Astrocyte of the hippocampus (primary cell): ENCODE measurements at regions not wholly inside any gene's neighbourhood (a gene's known extent, or its start where the extent isn't known, plus 50 kb on each side); places are given as distances from the start of the nearest gene placed in this dataset.

Source experiments
- DNase-seq: peaks from one replicate; pipeline ENCODE4 v3.0.0; 2011; ENCODE audit warnings: low read depth, low spot score

GRCh38 chr7:67414858-67415257, 418.2 kb downstream of the TYW1 start:
- no peak for DNase-seq

GRCh38 chr7:67422601-67423000, 426.0 kb downstream of the TYW1 start:
- DNase-seq, result no peak

DNA sequence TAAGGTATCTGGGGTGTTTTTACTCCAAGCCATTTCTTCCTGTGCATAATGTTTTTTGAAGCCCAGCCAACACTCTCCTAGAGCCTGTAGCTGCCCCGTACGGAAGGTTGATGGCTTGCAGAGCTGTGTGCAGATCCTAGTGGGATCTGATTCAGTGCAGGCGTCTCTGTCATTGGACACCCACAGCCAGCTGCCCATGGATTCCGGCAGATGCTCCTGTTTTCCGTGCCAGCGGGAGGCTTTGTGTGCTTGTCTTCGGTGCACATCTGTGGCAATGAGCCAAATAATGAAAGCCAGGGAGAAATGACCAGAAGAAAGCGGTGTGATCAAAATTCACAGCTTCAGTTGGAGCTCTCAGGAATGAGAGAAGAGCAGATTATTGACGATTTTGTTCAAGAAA, 426.4 kb downstream of the TYW1 start:
- DNase-seq, result no peak

- DNase-seq, result no peak
Observed at GRCh38 chr7:67426654-67427053, 430.0 kb downstream of the TYW1 start.

GRCh38 chr7:67429735-67430134, 433.1 kb downstream of the TYW1 start:
- no peak for DNase-seq

DNA sequence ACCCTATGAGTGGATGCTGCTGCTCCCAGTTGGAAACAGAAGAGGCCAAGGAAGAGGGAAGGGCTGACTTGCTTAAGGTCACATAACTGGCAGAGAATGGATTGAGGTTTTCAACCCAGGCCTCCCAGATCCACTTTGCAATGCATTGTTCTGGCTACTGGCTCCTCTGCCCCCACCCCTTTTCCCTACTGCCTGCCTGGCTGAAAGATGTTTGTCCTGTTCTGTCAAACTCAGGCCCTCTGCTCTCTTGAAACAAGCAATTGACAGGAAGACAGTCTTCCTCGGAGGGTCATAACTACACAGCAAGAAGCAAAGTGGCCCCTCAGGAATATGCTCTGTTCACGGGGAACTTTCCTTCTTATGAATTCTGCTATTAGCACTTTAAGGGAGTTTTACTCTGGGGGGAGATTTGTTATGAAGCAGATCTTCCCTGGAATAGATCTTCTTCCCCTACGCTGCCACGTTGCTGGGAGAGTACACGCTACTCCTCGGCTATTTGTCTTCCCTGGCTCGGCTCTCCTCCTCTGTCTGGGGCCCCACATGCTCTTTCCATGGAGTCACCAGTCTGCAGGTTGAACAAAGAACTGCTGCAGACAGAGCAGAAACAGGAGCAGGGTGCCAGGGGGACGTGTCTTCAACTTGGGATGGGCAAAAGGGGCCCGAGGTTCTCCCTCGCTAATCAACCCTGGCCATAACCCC, 436.1 kb downstream of the TYW1 start:
- no peak for DNase-seq

GRCh38 chr7:67435894-67436535, 439.4 kb downstream of the TYW1 start:
- DNase-seq, result no peak

- DNase-seq, result no peak
Observed at GRCh38 chr7:67438198-67438882, 441.7 kb downstream of the TYW1 start.

- DNase-seq, result no peak
Observed at GRCh38 chr7:67438913-67439505, 442.4 kb downstream of the TYW1 start.

DNA sequence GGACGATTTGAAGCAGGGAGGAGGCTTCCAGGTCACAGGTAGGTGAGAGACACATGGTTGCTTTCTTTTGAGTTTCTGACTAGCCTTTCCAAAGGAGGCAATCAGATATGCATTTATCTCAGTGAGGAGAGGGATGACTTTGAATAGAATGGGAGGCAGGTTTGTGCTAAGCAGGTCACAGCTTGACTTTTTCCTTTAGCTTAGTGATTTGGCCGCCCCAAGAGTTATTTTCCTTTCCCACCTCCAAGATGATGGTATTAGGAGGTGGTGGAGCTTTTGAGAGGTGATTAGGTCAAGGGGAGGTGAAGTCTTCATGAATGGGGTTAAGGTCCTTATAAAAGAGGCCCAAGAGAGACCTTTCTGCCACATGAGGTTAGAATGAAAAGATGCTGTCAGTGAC, 443.7 kb downstream of the TYW1 start:
- no peak for DNase-seq

DNA sequence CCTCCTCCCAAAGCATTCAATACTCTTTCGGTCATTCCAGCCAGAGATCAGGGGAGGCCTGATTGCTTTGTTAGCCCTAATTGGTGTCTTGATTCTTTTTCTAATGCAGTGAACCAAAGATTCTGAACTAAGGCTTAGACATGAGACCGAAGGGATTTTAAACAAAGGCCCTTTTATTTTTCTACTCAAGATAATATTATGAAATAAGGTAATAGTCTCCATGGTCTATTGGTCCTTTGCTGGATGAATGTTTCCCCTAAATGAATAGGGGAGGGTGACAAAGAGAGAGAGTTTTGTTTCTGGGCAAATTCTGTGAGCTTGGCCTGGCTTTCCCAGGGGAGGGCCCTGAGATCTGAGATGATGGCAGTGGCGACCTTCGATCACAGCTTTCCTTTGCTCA, 449.1 kb downstream of the TYW1 start:
- no peak for DNase-seq

GRCh38 chr7:67447297-67447696, 450.7 kb downstream of the TYW1 start:
- DNase-seq, result no peak

DNA sequence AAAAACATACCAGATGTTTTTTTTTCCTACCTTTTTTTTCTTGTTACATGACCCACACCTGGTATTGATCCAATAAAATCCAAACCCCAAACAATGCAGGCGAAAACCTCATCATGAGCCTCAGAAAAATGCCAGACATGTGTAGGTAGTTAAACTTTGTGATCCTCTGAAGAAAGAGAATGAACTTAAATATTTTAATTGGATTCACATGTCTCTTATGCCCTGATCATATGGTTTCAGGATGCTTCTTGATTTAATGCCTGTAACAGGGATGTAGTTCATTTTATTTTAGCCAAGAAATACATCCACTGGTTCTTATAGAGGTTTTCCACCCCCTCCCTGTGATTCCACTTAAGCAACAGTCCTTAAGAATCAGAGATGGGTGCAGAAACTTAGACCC, 451.6 kb downstream of the TYW1 start:
- no peak for DNase-seq

GRCh38 chr7:67450171-67450570, 453.5 kb downstream of the TYW1 start:
- no peak for DNase-seq

DNA sequence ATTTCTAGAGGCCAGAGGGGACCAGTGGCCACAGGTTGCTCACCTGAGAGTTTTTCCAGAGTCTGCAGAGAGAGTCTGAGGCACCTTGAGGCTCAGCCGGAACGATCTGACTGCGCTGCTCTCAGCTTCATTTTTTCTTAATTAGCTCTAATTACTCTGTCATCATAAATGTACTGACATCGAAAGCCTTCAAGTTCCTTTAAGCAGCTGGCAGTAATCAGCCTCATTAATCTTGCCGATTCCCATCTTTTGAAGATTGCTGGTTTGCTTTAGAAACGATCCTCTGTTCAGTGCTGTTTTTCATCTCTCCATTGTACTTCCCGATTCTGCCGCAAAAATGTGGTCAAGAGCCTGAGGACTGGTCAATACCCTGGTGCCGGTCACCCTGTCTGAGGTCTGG, 454.7 kb downstream of the TYW1 start:
- no peak for DNase-seq

DNA sequence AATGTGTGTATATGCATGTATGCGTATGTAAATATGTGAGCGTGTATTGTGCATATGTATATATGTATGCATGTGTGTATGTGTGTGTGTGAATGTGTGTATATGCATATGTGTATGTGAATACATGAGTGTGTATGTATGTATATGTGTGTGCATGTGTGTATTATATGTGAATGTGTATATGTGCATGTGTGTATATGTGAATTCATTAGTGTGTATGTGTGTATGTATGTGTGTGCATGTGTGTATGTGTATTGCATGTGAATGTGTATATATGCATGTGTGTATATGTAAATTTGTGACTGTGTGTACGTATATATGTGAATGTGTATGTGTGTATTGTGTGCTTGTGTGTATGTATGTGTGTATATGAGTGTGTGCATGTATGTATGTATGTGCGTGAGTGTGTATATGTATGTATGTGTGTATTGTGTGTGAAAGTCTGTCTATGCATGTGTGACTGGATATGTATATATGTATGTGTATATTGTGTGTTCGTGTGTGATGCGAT, 455.9 kb downstream of the TYW1 start:
- no peak for DNase-seq

GRCh38 chr7:67453580-67454380, 457.1 kb downstream of the TYW1 start:
- no peak for DNase-seq

GRCh38 chr7:67455508-67455907, 458.9 kb downstream of the TYW1 start:
- DNase-seq, result no peak

DNA sequence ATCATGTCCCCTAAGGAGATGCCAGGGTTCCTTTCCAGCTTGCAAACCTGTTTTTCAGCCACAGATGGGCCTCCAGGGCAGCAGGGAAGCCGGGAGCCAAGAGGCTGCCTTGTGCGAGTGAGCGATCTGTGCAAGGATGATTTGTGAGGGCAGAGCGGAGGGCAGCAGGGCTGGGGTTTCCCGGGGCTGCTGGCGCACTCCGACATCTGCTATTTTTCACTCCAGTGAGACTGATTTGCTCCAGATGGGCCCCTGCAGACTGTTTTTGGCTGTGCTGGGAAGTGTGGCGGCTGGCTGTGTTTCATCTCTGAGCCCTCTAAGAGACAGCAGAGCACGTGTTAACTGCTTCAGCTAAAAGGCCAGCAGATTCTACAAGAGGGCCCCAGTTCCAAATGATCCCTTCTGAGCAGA, 466.2 kb downstream of the TYW1 start:
- DNase-seq, result no peak

DNA sequence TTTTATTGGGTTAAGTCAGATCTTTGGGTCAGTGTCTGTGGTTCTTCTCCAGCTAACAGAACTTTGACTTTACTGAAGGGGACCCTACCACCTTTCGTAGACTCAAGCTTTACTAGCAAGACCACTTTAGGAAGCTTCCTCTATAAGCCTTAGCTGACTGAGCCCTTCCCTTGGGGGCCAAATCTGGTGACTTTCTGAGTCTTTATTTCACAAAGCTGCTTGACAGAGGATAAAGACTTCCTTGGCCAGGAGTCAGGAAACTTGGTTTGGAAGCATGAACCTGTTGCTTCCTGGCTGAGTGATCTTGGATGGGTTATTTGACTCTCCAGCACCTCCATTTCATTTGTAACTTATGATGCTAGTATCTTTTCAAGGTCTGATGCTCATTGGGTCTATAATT, 466.7 kb downstream of the TYW1 start:
- DNase-seq, result no peak

DNA sequence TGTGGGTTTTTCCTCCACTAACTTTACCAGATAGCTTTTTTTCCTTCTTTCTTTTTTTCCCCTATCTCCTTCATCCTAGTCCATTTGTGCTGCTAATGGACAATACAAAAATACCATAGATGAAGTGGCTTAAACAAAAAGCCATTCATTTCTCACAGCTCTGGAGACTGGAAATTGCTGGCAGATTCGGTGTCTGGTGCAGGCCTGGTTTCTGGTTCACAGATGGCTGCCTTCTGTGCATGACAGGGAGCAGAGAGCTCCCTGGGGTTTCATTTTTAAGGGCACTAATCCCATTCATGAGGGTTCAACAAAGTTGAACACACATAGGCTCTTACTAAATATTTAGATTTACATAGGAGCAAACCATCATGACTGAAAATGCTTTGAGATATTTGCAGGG, 467.4 kb downstream of the TYW1 start:
- no peak for DNase-seq

DNA sequence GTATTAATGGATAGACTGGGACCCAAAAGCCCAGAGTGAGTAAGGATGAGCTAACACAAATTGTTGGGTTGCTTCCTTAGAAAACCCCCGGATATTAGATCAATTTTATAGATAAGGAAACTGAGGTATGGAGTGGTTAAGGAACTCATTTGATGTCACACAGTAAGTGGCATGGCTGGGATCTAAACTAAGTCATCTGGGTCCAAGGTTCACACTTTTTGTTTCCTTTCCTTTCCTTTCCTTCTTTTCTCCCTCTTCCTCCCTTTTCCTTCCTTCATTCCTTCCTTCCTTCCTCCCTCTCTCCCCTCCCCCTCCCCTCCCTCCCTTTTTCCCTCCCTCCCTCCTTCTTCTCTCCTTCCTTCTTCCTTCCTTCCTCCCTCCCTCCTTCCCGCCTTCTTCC, 469.5 kb downstream of the TYW1 start:
- no peak for DNase-seq
